HG02840 (cell line): ENCODE measurements at regions not wholly inside any gene's neighbourhood (a gene's known extent, or its start where the extent isn't known, plus 50 kb on each side); places are given as distances from the start of the nearest gene placed in this dataset.

Experiments
- ATAC-seq: cut with Tn5 transposase; IDR thresholded peaks from one replicate; pipeline ENCODE4 v1.9.1; 2021; ENCODE audit warnings: mild to moderate bottlenecking, moderate library complexity, moderate number of reproducible peaks; ENCODE audit not compliant: unreplicated experiment, low FRiP score

- ATAC-seq, result no peak
Observed at GRCh38 chr4:10336471-10336870, 120.8 kb downstream of the ZNF518B start.

GRCh38 chr4:10335050-10335449, 122.2 kb downstream of the ZNF518B start:
- ATAC-seq, result no peak

- no peak for ATAC-seq
Observed at GRCh38 chr4:10334506-10335028, 122.7 kb downstream of the ZNF518B start.

GRCh38 chr4:10333942-10334341, 123.3 kb downstream of the ZNF518B start:
- no peak for ATAC-seq

- ATAC-seq, result no peak
Observed at GRCh38 chr4:10326075-10326474, 131.2 kb downstream of the ZNF518B start.

- ATAC-seq, result no peak
Observed at GRCh38 chr4:10321931-10322330, 135.3 kb downstream of the ZNF518B start.

- ATAC-seq, result no peak
Observed at GRCh38 chr4:10320130-10320529, 137.1 kb downstream of the ZNF518B start.

- no peak for ATAC-seq
Observed at GRCh38 chr4:10317345-10317744, 139.9 kb downstream of the ZNF518B start.

GRCh38 chr4:10316851-10317250, 140.4 kb downstream of the ZNF518B start:
- no peak for ATAC-seq

GRCh38 chr4:10315638-10316037, 141.6 kb downstream of the ZNF518B start:
- ATAC-seq, result no peak

GRCh38 chr4:10312568-10312967, 144.7 kb downstream of the ZNF518B start:
- no peak for ATAC-seq

- ATAC-seq, result no peak
Observed at GRCh38 chr4:10311939-10312338, 145.3 kb downstream of the ZNF518B start.

GRCh38 chr4:10305816-10306215, 151.4 kb downstream of the ZNF518B start:
- ATAC-seq, result no peak

GRCh38 chr4:10303291-10303690, 153.9 kb downstream of the ZNF518B start:
- ATAC-seq, result no peak

GRCh38 chr4:10302096-10302495, 155.1 kb downstream of the ZNF518B start:
- ATAC-seq, result no peak

- no peak for ATAC-seq
Observed at GRCh38 chr4:10299601-10300000, 157.6 kb downstream of the ZNF518B start.

GRCh38 chr4:10298681-10299080, 158.5 kb downstream of the ZNF518B start:
- ATAC-seq, result no peak

- no peak for ATAC-seq
Observed at GRCh38 chr4:10296730-10297129, 160.5 kb downstream of the ZNF518B start.

GRCh38 chr4:10295301-10295700, 161.9 kb downstream of the ZNF518B start:
- no peak for ATAC-seq

GRCh38 chr4:10289538-10289906, 167.7 kb downstream of the ZNF518B start:
- no peak for ATAC-seq

- no peak for ATAC-seq
Observed at GRCh38 chr4:10288830-10289537, 168.2 kb downstream of the ZNF518B start.

- no peak for ATAC-seq
Observed at GRCh38 chr4:10285028-10285427, 168.4 kb upstream of the WDR1 start.

GRCh38 chr4:10283761-10284160, 167.2 kb upstream of the WDR1 start:
- ATAC-seq, result no peak
